Caki2 (cell line): ENCODE measurements at regions not wholly inside any gene's neighbourhood (a gene's known extent, or its start where the extent isn't known, plus 50 kb on each side); places are given as distances from the start of the nearest gene placed in this dataset.

ENCODE experiments used
- DNase-seq: peaks from one replicate; pipeline ENCODE4 v3.0.0-alpha.2; 2015; ENCODE audit warnings: low read depth
- in situ Hi-C: cut with HindIII; loops from 2 replicates; pipeline ENCODE4 v1.10.0; 2016; ENCODE audit warnings: low sequenced_read_pairs, low pct_unique_long_range_greater_than_20kb, mixed read lengths

GRCh38 chr9:96137671-96138429, 164.1 kb downstream of the HSD17B3 start:
- DNase-seq = no peak
- in situ Hi-C loops = no loop called here

DNA sequence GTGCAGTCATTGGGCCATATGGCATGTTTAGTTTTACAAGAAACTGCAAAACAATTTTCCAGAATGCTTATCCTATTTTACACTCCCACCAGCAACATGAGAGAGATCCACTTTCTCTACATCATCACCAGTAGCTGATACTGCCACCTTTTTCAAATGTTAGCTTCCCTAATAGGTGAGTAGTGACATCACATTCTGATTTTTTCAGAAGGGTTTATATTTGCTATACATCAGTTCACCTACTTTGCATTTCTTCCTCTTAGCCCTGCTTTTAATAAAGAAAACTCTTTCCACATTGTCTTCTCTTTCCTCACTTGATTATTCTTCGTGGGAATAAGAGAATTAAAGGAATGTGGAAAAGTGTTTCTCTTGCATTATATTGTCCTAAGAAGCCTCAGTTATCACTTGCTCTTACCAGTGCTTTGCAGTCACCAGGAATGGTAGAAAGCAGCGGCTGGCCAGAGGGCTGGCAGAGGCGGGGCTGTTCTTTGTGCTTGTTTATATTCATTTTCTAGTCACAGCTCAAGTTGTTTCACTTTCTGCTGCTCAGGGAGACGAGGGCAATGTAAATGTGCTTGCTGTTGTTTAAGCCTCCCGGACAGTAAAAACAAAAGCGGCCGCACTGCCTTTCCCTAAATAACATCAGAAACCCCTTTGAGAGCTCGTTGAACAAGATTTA, 164.8 kb downstream of the HSD17B3 start:
- no peak for DNase-seq

GRCh38 chr9:96135753-96136290, 166.2 kb downstream of the HSD17B3 start:
- in situ Hi-C loops = no loop called here

More for the DNA sequence above, 164.8 kb downstream of the HSD17B3 start:
- in situ Hi-C loops = no loop called here

DNA sequence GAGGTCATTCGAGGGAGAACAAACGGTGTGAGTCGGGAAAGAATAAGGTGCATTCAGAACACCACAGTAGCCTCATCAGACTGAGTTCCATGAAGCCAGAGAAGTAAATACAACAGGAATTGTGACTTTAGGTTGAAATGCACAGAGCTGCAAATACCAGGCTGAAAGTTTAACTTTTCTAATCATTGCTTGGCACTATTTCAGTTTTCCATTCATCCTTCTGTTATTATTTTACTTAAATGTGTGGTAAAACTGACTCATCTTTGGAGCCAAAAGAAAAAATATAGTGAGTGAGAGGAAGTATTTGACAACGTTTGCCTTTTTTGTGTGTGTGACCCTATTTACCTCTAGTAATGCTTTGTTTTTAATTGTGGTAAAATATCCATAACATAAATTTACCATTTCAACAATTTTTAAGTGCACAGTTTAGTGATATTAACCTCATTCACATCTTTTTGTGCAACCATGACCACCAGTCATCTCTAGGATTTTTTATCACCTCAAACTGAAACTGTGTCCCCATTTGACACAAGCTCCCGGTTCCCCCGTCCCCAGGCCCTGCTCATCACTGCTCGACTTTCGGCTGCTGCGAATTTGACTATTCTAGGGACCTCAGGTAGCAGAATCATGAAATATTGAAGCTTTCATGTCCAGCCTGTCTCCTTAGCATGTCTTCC, 166.8 kb downstream of the HSD17B3 start:
- in situ Hi-C loops = no loop called here
- no peak for DNase-seq

More at GRCh38 chr9:96135753-96136290, 166.2 kb downstream of the HSD17B3 start:
- no peak for DNase-seq

GRCh38 chr9:96133321-96134021, 168.5 kb downstream of the HSD17B3 start:
- in situ Hi-C loops = no loop called here
- DNase-seq = no peak

GRCh38 chr9:96131825-96132224, 170.2 kb downstream of the HSD17B3 start:
- in situ Hi-C loops = no loop called here
- DNase-seq = no peak

GRCh38 chr9:96130970-96131369, 171.0 kb downstream of the HSD17B3 start:
- no peak for DNase-seq

DNA sequence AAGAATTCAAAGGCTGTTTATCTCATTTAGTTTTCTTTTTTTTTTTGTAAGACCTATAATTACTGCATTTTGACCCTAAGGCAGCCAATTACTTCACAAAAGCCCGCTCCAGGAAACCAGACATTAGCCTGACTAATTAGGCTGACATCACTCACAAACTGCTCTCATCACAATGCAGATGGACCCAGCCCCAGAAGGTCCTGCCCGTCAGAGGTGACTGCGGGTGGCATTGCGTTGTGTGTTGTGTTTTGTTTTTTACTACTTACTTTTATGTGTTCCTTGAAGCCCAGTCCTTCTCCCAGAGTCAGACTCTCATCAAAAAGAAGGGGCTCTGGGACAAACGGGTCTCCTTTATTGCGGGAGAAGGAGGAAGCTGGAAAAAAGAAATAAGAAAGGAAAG, 172.2 kb downstream of the HSD17B3 start:
- in situ Hi-C loops = no loop called here
- no peak for DNase-seq

More at GRCh38 chr9:96130970-96131369, 171.0 kb downstream of the HSD17B3 start:
- in situ Hi-C loops = no loop called here

DNA sequence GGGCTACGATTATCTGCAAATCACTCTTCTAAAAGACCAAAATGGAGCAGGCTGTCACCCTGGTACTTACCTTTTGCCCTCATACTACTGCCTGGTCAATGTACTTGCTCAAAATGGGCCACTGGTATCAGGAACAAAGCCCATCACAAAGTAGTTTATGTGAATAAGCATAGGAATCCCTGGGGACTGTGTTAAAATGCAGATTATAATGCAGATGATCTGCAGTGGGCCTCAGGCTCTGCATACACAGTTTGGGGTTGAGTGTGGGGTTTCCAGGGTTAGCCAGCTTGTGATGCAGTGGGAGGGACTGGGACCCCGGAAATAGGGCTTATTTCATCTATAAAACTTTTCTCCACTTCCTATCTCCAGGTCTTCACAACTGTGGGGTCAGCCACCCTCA, 173.1 kb downstream of the HSD17B3 start:
- in situ Hi-C loops = no loop called here
- no peak for DNase-seq

DNA sequence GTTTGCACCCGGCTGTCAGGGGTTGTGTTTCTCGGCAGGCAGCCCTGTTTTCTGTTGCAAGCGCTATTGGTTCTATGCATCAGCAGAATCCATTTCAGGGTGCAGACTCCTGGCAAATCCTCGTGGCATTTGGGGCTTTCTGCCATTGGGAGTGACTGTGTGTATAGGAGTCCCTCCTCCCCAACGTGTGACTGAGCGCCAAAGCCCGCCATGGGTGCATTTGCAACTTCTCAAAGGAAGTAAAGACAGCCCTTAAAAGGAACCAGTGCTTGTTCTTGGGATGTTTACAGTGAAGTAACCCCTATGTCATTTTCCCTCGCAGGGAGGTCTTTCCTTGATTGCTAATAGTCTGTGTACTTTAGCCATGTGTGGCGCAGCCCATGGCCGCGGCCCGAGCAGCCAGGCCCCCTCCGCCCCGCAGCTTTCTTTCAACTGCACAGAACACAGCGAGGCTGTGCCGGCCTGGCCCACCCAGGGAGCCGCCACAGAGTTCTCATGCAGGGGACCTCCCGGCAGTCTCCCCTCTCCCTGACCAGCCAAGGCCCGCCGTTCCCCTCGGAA, 175.6 kb downstream of the HSD17B3 start:
- DNase-seq = no peak
- in situ Hi-C loops = no loop called here

GRCh38 chr9:96125624-96126023, 176.4 kb downstream of the HSD17B3 start:
- in situ Hi-C loops = no loop called here
- DNase-seq = no peak

- DNase-seq = no peak
- in situ Hi-C loops = no loop called here
These were observed 179.2 kb downstream of the HSD17B3 start for GRCh38 chr9:96122751-96123150.

DNA sequence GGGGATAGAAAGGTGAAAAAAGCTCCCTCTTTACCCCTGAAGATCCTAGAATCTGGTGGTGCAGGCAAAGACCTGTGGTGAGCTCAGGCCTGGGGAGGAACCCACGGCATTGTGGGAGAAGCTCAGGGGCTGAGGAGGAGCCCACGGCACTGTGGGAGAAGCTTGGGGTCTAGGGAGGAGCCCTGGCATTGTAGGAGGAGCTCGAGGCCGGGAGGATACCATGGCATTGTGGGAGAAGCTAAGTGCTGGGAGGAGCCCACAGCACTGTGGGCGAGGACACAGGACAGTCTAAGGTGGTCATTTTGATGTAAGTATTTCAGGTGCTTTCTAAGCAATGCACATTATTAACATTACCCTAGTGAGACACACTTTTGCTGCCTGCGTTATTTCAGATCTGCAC, 179.7 kb downstream of the HSD17B3 start:
- in situ Hi-C loops = no loop called here
- DNase-seq = no peak

DNA sequence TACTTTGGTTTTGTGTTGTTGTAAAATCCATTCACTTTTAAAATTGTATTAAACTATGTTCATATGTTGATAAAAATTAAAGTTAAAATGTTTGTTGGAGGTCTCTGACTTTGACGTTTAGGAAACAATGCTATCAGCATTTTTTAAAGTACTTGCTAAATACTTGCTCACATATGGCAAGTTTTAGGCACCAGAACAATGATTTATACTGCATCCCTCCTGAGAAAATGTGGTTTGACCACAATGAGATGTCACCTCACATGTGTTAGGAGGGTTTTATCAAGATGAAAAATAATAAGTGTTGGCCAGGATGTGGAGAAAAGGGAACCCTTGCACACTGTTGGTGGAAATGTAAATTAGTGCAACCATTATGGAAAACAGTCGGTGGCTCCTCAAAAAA, 180.8 kb downstream of the HSD17B3 start:
- in situ Hi-C loops = no loop called here
- DNase-seq = no peak

DNA sequence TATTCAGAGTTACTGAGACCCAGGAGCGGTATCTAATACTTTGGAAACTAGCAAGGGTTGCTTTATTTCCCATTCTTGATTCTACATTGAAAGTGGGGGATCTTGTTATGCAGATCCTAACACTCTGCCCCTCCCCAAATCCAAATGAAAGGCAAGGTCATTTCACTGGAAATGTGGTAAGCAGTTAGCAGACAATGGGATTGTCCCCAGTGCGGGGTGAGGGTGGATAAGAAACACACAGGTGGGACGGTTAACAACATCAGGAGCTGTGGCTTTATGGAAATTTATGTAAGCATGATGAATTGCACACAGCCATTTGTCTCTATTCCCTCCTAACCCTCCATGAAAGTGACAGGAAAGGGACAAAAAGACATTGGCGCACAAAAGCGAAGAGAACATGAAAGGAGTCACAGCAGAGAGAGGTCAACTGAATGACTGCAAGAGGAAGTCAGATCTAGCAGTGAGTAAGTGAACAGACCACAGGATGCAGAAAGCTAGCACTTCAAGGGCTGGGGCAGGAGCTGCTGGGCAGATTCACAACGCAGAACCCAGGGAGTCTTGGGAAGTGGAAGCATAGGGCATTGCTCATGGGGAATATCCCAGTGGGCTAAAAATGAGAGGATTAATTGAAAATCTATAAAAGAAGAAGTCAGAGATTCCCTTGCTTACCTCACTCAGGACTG, 184.4 kb downstream of the HSD17B3 start:
- in situ Hi-C loops = no loop called here
- DNase-seq = no peak

GRCh38 chr9:96116275-96117064, 185.5 kb downstream of the HSD17B3 start:
- DNase-seq = no peak
- in situ Hi-C loops = no loop called here

GRCh38 chr9:96115836-96116235, 186.1 kb downstream of the HSD17B3 start:
- no peak for DNase-seq

More at GRCh38 chr9:96115836-96116235, 186.1 kb downstream of the HSD17B3 start:
- in situ Hi-C loops = no loop called here
